CD4-positive, alpha-beta T cell (primary cell): ENCODE measurements at regions not wholly inside any gene's neighbourhood (a gene's known extent, or its start where the extent isn't known, plus 50 kb on each side); places are given as distances from the start of the nearest gene placed in this dataset.
A peak's percentile ranks its signal among the peaks of the same experiment; 100 is the strongest.
"Not testable (repeated sequence)": the region's sequence is repeated elsewhere in the genome, so short reads cannot be mapped to it uniquely, and the experiment has no call there.

Source experiments
- ATAC-seq: fragments of 200-7000 bp; cut with Tn5 transposase; one replicate; pipeline ENCODE4 v1.10.0; 2022; ENCODE audit warnings: mild to moderate bottlenecking; ENCODE audit not compliant: poor library complexity
- CTCF ChIA-PET: fragments of 350-600 bp; sonication (Branson Sonifier 250); formaldehyde crosslinking; loops from one replicate; lab custom pipeline; 2021; ENCODE audit warnings: antibody characterized with exemption, inconsistent platforms; lab: Charles Lee
- POLR2A ChIA-PET: fragments of 350-600 bp; sonication (Branson Sonifier 250); formaldehyde crosslinking; loops from one replicate; lab custom pipeline; 2021; ENCODE audit warnings: antibody characterized with exemption, inconsistent platforms; lab: Charles Lee
- DNase-seq, 14 experiments: peaks; one replicate each; pipeline ENCODE4 v3.0.0-alpha.2; 2013 to 2020; ENCODE audit warnings: mixed read lengths in 2 of 14
- H3K27ac ChIP-seq, 2 donors: one replicate each; pipeline versions ENCODE4 v1.5.1 to v1.7.0; 2013; ENCODE audit warnings: low read length in 2 of 2, low read depth in 1 of 2, mild to moderate bottlenecking in 1 of 2
- H3K27me3 ChIP-seq, 2 experiments: 1 replicate in 1 of 2; 2 replicates in 1 of 2; pipeline versions ENCODE4 v1.6.1 to v1.7.0; 2013; ENCODE audit warnings: low read length in 2 of 2, control low read depth in 1 of 2, mild to moderate bottlenecking in 1 of 2, moderate library complexity in 1 of 2; ENCODE audit not compliant: insufficient read depth in 2 of 2, control insufficient read depth in 1 of 2
- H3K36me3 ChIP-seq: one replicate; pipeline ENCODE4 v1.6.1; 2013; ENCODE audit warnings: low read length, control low read depth; ENCODE audit not compliant: insufficient read depth
- H3K4me1 ChIP-seq: one replicate; pipeline ENCODE4 v1.6.1; 2013; ENCODE audit warnings: low read length, control low read depth; ENCODE audit not compliant: insufficient read depth
- H3K4me3 ChIP-seq: one replicate; pipeline ENCODE4 v1.5.1; 2013; ENCODE audit warnings: mild to moderate bottlenecking, low read length, moderate library complexity
- H3K9me3 ChIP-seq, 2 experiments: 1 replicate in 1 of 2; 2 replicates in 1 of 2; pipeline versions ENCODE4 v1.6.1 to v1.7.0; 2013; ENCODE audit warnings: low read length in 2 of 2, mild to moderate bottlenecking in 2 of 2, control low read depth in 1 of 2, moderate library complexity in 1 of 2; ENCODE audit not compliant: control insufficient read depth in 1 of 2, insufficient read depth in 1 of 2
- H3K27ac Mint-ChIP-seq: one replicate; pipeline ENCODE4 v1.8.0; 2020; ENCODE audit warnings: mixed read lengths
- H3K27me3 Mint-ChIP-seq: one replicate; pipeline ENCODE4 v1.8.0; 2021; ENCODE audit warnings: mixed read lengths
- H3K36me3 Mint-ChIP-seq: one replicate; pipeline ENCODE4 v1.8.0; 2021; ENCODE audit warnings: low read depth, mixed read lengths
- H3K4me1 Mint-ChIP-seq: one replicate; pipeline ENCODE4 v1.8.0; 2021; ENCODE audit warnings: low read depth, mixed read lengths
- H3K4me3 Mint-ChIP-seq: one replicate; pipeline ENCODE4 v1.8.0; 2020; ENCODE audit warnings: mild to moderate bottlenecking, mixed read lengths
- H3K9me3 Mint-ChIP-seq: one replicate; pipeline ENCODE4 v1.8.0; 2020; ENCODE audit warnings: mixed read lengths
- intact Hi-C, 2 experiments: fragments of 100-400 bp; cut with DNase I in 1 of 2; cut with micrococcal nuclease in 1 of 2; formaldehyde crosslinking; loops; one replicate each; pipeline versions ENCODE4 v1.15.1 to v1.9.0; 2023 to 2025; cut with DNase I, micrococcal nuclease
- TF ChIP-seq, protein P1 (sequence below): fragments of 200-600 bp; IDR thresholded peaks from one replicate; pipeline ENCODE4 v1.8.0; 2022; ENCODE audit warnings: antibody characterized with exemption, mild to moderate bottlenecking

DNA sequence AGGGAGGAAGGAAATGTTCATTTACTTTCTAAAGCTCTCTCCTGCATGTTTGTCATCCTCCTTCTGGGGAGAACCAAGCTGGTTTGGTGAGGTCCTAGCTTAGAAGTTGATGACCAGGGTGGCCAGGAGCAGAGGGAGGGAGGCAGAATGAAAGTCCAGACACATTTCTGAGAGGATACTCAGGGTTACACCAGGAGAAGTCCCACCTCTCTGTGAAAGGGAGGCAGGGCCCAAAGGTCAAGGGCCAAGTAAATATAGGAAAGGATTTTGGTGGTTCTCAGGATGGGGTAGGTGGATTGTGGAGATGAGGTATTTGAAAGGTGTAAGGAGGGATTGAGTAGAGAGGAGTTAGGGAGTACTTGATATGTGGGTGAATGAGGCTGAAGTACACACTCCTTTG is 58.0 kb upstream of the FBXO11 start:
- Histone ChIP-seq H3K4me1 (no peaks in the 10 kb centered on the region), H3K4me3 (no peak overlapping the region), H3K36me3 (no peaks in the 10 kb centered on the region), H3K27me3 (peaks cover 0 to 2% of the 10 kb centered on the region in 2 experiments), H3K9me3 (no peaks in the 10 kb centered on the region), H3K27ac (no peak overlapping the region)
- TF ChIP-seq, protein P1, sequence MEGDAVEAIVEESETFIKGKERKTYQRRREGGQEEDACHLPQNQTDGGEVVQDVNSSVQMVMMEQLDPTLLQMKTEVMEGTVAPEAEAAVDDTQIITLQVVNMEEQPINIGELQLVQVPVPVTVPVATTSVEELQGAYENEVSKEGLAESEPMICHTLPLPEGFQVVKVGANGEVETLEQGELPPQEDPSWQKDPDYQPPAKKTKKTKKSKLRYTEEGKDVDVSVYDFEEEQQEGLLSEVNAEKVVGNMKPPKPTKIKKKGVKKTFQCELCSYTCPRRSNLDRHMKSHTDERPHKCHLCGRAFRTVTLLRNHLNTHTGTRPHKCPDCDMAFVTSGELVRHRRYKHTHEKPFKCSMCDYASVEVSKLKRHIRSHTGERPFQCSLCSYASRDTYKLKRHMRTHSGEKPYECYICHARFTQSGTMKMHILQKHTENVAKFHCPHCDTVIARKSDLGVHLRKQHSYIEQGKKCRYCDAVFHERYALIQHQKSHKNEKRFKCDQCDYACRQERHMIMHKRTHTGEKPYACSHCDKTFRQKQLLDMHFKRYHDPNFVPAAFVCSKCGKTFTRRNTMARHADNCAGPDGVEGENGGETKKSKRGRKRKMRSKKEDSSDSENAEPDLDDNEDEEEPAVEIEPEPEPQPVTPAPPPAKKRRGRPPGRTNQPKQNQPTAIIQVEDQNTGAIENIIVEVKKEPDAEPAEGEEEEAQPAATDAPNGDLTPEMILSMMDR, result no peak
- no peaks in the 10 kb centered on the region for H3K36me3 Mint-ChIP-seq
- ATAC-seq (no peak), DNase-seq (no peak)
- peaks cover 12% of the 10 kb centered on the region for H3K27me3 Mint-ChIP-seq
- intact Hi-C loops, result no loop called here
- no peak overlapping the region for H3K27ac Mint-ChIP-seq
- POLR2A ChIA-PET, result no interaction called here
- no peaks in the 10 kb centered on the region for H3K4me1 Mint-ChIP-seq
- no peak overlapping the region for H3K4me3 Mint-ChIP-seq
- CTCF ChIA-PET, result interaction anchor here (0.5 kb wide), 1 partner anchor 46 kb away, joined by 3 read pairs; no protein-coding TSS in a partner anchor
- H3K9me3 Mint-ChIP-seq, result no peaks in the 10 kb centered on the region

DNA sequence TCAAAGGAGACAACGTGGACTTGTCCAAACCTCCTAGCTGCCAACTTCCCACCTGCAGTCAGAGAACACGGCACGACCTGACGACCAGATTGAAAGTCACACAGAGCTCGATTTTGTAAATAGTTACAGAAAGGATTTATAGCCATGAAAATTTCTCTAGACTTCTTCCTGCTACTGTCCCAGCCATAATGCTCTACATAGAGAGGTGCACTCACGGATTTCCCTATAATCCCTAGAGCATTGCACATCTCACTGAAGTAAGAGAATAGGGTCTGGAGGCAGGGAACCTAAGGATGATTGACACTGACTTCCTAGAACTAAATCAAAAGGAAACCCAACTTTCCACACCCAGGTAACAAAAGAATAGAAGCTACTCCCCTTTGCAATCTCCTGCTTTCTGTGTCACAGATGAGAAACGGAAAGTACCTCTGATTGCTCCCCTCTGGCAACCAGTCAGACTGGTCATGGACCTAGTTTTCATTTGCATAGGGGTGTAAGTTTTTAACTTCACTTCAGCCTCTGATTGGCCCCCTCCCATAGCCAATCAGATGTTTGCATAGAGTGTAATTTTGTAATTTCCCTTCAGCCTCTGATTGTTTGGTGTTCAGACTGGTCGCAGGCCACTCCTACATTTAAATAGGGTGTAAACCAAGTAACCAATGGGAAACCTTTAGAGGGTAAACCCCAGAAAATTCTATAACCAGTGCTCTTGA is 58.6 kb upstream of the FBXO11 start:
- DNase-seq (peak in 2 of 14 experiments; percentile 5 to 22), ATAC-seq (no peak)
- Mint-ChIP-seq H3K4me1 (no peaks in the 10 kb centered on the region), H3K27ac (no peak overlapping the region), H3K36me3 (no peaks in the 10 kb centered on the region), H3K9me3 (no peaks in the 10 kb centered on the region), H3K4me3 (no peak overlapping the region), H3K27me3 (peaks cover 15% of the 10 kb centered on the region)
- ChIA-PET CTCF (interaction anchor here (0.5 to 0.8 kb wide), 2 partner anchors 24 to 45 kb away, joined by 3 read pairs; no protein-coding TSS in a partner anchor), POLR2A (no interaction called here)
- TF ChIP-seq, protein P1, result no peak
- peaks cover 2% of the 10 kb centered on the region in 2 experiments for H3K27me3 ChIP-seq
- no peaks in the 10 kb centered on the region for H3K9me3 ChIP-seq
- H3K36me3 ChIP-seq, result no peaks in the 10 kb centered on the region
- H3K4me1 ChIP-seq, result no peaks in the 10 kb centered on the region
- H3K27ac ChIP-seq, result no peak overlapping the region
- intact Hi-C loops, result no loop called here
- no peak overlapping the region for H3K4me3 ChIP-seq

DNA sequence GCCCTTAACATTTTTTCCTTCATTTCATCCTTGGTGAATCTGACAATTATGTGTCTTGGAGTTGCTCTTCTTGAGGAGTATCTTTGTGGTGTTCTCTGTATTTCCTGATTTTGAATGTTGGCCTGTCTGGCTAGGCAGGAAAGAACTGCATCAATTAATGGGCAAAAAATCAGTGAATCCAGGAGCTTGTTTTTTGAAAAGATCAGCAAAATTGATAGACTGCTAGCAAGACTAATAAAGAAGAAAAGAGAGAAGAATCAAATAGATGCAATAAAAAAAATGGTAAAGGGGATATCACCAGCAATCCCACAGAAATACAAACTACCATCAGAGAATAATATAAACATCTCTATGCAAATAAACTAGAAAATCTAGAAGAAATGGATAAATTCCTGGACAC is 70.4 kb upstream of the FBXO11 start:
- H3K27ac Mint-ChIP-seq, ATAC-seq, intact Hi-C loops, H3K27ac ChIP-seq, H3K9me3 Mint-ChIP-seq, H3K27me3 ChIP-seq, H3K36me3 Mint-ChIP-seq, H3K4me3 ChIP-seq, POLR2A ChIA-PET, H3K4me1 ChIP-seq, H3K9me3 ChIP-seq, DNase-seq, H3K36me3 ChIP-seq, H3K4me3 Mint-ChIP-seq, H3K4me1 Mint-ChIP-seq: not testable (repeated sequence)
- CTCF ChIA-PET, result interaction anchor here (0.7 kb wide), 1 partner anchor 52 kb away, joined by 3 read pairs; no protein-coding TSS in a partner anchor
- peaks cover 15% of the 10 kb centered on the region for H3K27me3 Mint-ChIP-seq

DNA sequence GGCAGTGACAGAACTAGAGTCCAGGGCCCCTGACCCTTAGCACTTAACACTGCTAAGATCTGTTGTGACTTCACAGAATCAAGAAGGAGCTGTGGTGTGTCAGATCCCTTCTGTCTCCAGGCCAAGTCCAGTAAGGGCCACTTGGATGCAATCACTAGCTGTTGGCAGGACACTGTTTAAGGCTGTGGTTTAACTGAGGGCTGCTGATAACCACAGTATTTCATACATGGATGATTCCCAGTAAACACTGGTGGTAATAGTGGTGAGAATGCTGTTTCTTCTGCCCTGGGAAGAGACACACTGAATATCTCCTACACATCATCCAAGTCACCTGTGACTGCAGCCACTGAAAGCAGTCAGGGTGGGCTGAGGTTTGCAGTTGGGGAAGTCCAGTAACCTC is 77.7 kb upstream of the FBXO11 start:
- intact Hi-C loops, result no loop called here
- Mint-ChIP-seq H3K27ac (no peak overlapping the region), H3K27me3 (no peaks in the 10 kb centered on the region), H3K36me3 (no peaks in the 10 kb centered on the region), H3K9me3 (no peaks in the 10 kb centered on the region), H3K4me3 (no peak overlapping the region), H3K4me1 (no peaks in the 10 kb centered on the region)
- ChIA-PET CTCF (no interaction called here), POLR2A (no interaction called here)
- no peak overlapping the region for H3K27ac ChIP-seq
- TF ChIP-seq, protein P1, result no peak
- H3K36me3 ChIP-seq, result no peaks in the 10 kb centered on the region
- no peaks in the 10 kb centered on the region for H3K27me3 ChIP-seq
- no peaks in the 10 kb centered on the region for H3K4me1 ChIP-seq
- H3K9me3 ChIP-seq, result no peaks in the 10 kb centered on the region
- ATAC-seq (no peak), DNase-seq (no peak)
- H3K4me3 ChIP-seq, result no peak overlapping the region
